ENCODE measurements at regions not wholly inside any gene's neighbourhood (a gene's known extent, or its start where the extent isn't known, plus 50 kb on each side); places are given as distances from the start of the nearest gene placed in this dataset.

DNA sequence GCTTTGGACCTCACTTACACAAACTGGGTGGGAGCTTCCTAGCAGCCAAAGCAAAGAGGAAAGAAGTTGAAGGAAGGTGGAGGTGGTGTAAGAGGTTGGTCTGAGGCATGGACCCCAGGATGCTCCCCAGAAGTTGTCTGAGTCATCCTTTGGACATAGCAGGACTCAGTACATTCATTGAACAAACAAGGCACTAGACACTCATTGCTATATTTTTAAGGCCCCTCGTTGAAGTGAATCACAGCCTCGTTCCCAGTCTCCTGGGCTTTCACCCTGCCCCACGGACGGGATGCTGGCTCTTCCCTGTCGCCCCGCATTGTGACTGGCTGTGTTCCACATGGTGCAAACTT lies 95.9 kb upstream of the FGF3 start:
- no peak for TF ChIP-seq GATA2 (IDR thresholded peaks at IDR 0.05; ENCODE audit: low read depth, low read length)
- TF ChIP-seq GATA3 (IDR thresholded peaks at IDR 0.05; ENCODE audit: low read depth, low read length), result no peak
